Heart right ventricle (tissue), 16 donors: ENCODE measurements at regions not wholly inside any gene's neighbourhood (a gene's known extent, or its start where the extent isn't known, plus 50 kb on each side); places are given as distances from the start of the nearest gene placed in this dataset.

Experiments
- ATAC-seq, 8 donors: fragments of 200-7000 bp; cut with Tn5 transposase; one replicate each; pipeline ENCODE4 v1.9.1; 2020; ENCODE audit warnings: mild to moderate bottlenecking in 8 of 8, moderate library complexity in 8 of 8, moderate number of reproducible peaks in 1 of 8
- DNase-seq, 2 donors: peaks; one replicate each; pipeline ENCODE4 v3.0.0-alpha.2; 2020
- H3K27ac ChIP-seq, 10 donors: fragments of 200-600 bp; sonication (generic) in 2 of 10; one replicate each; pipeline versions ENCODE4 v1.5.0 to v1.8.0; 2020 to 2022; ENCODE audit warnings: mild to moderate bottlenecking in 3 of 10
- H3K27me3 ChIP-seq, 7 donors: fragments of 200-600 bp; one replicate each; pipeline ENCODE4 v1.8.0; 2021 to 2022; ENCODE audit warnings: mild to moderate bottlenecking in 2 of 7
- H3K36me3 ChIP-seq, 9 donors: fragments of 200-600 bp; sonication (generic) in 1 of 9; one replicate each; pipeline versions ENCODE4 v1.5.0 to v1.8.0; 2020 to 2022; ENCODE audit warnings: mild to moderate bottlenecking in 2 of 9
- H3K4me1 ChIP-seq, 9 donors: fragments of 200-600 bp; sonication (generic) in 1 of 9; one replicate each; pipeline versions ENCODE4 v1.5.0 to v1.8.0; 2020 to 2022; ENCODE audit warnings: mild to moderate bottlenecking in 4 of 9
- H3K4me3 ChIP-seq, 10 donors: fragments of 200-600 bp; sonication (generic) in 2 of 10; one replicate each; pipeline versions ENCODE4 v1.5.0 to v1.8.0; 2020 to 2022; ENCODE audit warnings: mild to moderate bottlenecking in 7 of 10, moderate library complexity in 2 of 10
- H3K9me3 ChIP-seq, 11 donors: fragments of 200-600 bp in 10 of 11; sonication (generic) in 2 of 11; one replicate each; pipeline versions ENCODE4 v1.5.0 to v1.8.0; 2013 to 2022; ENCODE audit warnings: mild to moderate bottlenecking in 2 of 11, control low read depth in 1 of 11, moderate library complexity in 1 of 11
- WGBS, 2 donors: extraction: QIAGEN DNeasy Blood & Tissue Kit; methylation state at CpG; one replicate each; pipeline ENCODE4 v1.1.7; 2013; ENCODE audit warnings: inconsistent platforms in 1 of 2; 5-methylcytosine and 5-hydroxymethylcytosine counted together
- intact Hi-C, 10 donors: fragments of 100-400 bp; cut with DNase I; formaldehyde crosslinking; loops; one replicate each; pipeline versions ENCODE4 v1.11.1 to v1.14.2; 2022
- TF ChIP-seq, protein P1 (sequence below), 9 donors: fragments of 200-600 bp; sonication (generic) in 2 of 9; IDR thresholded peaks; one replicate each; pipeline versions ENCODE4 v1.5.0 to v1.8.0; 2021 to 2022; ENCODE audit warnings: antibody characterized with exemption in 9 of 9, mild to moderate bottlenecking in 5 of 9, moderate library complexity in 1 of 9
- donor health status: Arrhythmogenic right ventricular cardiomyopathy.
- donor health status: ischemic (EF 13 %, LVEDD 7.1; RV severe dilation, severe dysfunction).
- donor health status: healthy with polysubstance abuse.
- donor health status: DM: no; HTN: yes; CAD: no.
- donor health status: DM: no; HTN: no; CAD: no.
- donor health status: ischemic (EF 25% LVEDD 6.9; RV normal size, moderate dysfunction).
- donor health status: ischemic (EF 25% LVEDD 5.7; RV mildly dilated, moderate dysfunction).
- donor health status: healthy.
- donor health status: DM: yes; HTN: yes; CAD: no.
- donor health status: Ischemic cardiomyopathy.
- donor health status: ischemic (EF 35%, LVEDD 5.7; RV mildly dilated, moderate dysfunction).
- donor health status: nonischemic (EF 11% LVEDD 7.7; RV severe dilation, severe dysfunction).
- donor health status: DM: yes; HTN: yes; CAD: no.
- donor health status: PGD.
- donor health status: ischemic (EF 29% LVEDD 5.4; RV normal size, mild dysfunction).
- donor health status: nonischemic (EF 23%, LVEDD 6.1; RV moderate dilation, normal function).

GRCh38 chr16:7161891-7162290 is 170.8 kb upstream of the RBFOX1 start:
- intact Hi-C loops: no loop called here
- Histone ChIP-seq H3K9me3 (peaks cover 0 to 4% (median 0%) of the 10 kb centered on the region in 11 donors), H3K27me3 (peaks cover 0 to 6% (median 0%) of the 10 kb centered on the region in 7 donors), H3K36me3 (no peaks in the 10 kb centered on the region), H3K27ac (no peak overlapping the region), H3K4me3 (no peak overlapping the region), H3K4me1 (no peaks in the 10 kb centered on the region)
- ATAC-seq (no peak), DNase-seq (no peak)
- TF ChIP-seq, protein P1, sequence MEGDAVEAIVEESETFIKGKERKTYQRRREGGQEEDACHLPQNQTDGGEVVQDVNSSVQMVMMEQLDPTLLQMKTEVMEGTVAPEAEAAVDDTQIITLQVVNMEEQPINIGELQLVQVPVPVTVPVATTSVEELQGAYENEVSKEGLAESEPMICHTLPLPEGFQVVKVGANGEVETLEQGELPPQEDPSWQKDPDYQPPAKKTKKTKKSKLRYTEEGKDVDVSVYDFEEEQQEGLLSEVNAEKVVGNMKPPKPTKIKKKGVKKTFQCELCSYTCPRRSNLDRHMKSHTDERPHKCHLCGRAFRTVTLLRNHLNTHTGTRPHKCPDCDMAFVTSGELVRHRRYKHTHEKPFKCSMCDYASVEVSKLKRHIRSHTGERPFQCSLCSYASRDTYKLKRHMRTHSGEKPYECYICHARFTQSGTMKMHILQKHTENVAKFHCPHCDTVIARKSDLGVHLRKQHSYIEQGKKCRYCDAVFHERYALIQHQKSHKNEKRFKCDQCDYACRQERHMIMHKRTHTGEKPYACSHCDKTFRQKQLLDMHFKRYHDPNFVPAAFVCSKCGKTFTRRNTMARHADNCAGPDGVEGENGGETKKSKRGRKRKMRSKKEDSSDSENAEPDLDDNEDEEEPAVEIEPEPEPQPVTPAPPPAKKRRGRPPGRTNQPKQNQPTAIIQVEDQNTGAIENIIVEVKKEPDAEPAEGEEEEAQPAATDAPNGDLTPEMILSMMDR (IDR thresholded peaks at IDR 0.05): no peak
- 24 to 26% methylated on average over 1 of the region's 1 CpG for WGBS, 2 donors

- H3K36me3 ChIP-seq: no peaks in the 10 kb centered on the region
- 71 to 73% methylated on average over 3 of the region's 3 CpGs for WGBS, 2 donors
- H3K27ac ChIP-seq: no peak overlapping the region
- H3K9me3 ChIP-seq: peaks cover 0 to 10% (median 0%) of the 10 kb centered on the region in 11 donors
- DNase-seq (no peak), ATAC-seq (no peak)
- H3K4me1 ChIP-seq: no peaks in the 10 kb centered on the region
- intact Hi-C loops: no loop called here
- H3K4me3 ChIP-seq: no peak overlapping the region
- peaks cover 0 to 6% (median 0%) of the 10 kb centered on the region in 7 donors for H3K27me3 ChIP-seq
- TF ChIP-seq, protein P1 (IDR thresholded peaks at IDR 0.05): no peak
Measured at GRCh38 chr16:7160093-7160492, 172.6 kb upstream of the RBFOX1 start.

DNA sequence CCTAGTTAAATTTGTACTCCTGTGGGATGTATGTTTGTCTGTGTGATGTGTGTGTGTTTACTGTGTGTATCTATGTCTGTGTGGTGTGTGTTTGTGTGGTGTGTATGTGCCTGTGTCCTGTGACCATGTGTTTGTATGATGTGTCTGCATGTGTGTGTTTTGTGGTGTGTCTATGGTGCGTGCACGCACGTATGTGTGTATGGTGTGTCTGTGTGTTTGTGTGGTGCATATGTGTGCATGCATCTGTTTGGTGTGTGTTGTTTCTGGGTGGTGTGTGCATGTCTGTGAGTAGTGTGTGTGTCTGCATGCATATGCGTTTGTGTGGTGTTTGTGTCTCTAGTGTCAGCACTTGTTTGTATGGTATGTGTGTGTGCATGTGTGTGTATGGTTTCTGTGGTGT is 174.2 kb upstream of the RBFOX1 start:
- WGBS, 2 donors: 92% methylated on average over 4 of the region's 4 CpGs

DNA sequence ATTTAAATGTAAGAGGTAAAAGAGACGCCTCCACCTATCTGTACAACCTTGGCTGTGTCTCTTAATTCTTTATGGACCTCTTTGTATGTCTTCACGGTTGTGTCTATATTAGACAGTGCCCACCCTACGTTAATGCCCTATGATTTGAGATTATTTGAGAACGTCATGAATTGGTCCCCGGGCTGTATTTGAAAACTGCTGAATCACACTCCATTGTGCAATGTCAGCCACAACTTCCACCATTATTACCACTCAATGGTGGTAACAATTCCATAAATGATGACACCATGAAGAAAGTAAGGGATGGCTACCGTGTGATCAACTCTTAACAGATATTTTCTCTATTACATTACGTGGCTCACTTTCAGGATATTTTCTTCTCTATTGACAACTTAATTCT is 182.4 kb upstream of the RBFOX1 start:
- no peak overlapping the region for H3K4me3 ChIP-seq
- H3K36me3 ChIP-seq: no peaks in the 10 kb centered on the region
- ATAC-seq (no peak), DNase-seq (no peak)
- TF ChIP-seq, protein P1 (IDR thresholded peaks at IDR 0.05): no peak
- no peaks in the 10 kb centered on the region for H3K27me3 ChIP-seq
- intact Hi-C loops: no loop called here
- peaks cover 0 to 21% (median 0%) of the 10 kb centered on the region in 11 donors for H3K9me3 ChIP-seq
- H3K27ac ChIP-seq: no peak overlapping the region
- 67 to 75% methylated on average over 7 of the region's 7 CpGs for WGBS, 2 donors
- no peaks in the 10 kb centered on the region for H3K4me1 ChIP-seq

More for the DNA sequence above, 174.2 kb upstream of the RBFOX1 start:
- H3K4me3 ChIP-seq: no peak overlapping the region
- no peak for DNase-seq
- no peaks in the 10 kb centered on the region for H3K27me3 ChIP-seq
- intact Hi-C loops: no loop called here
- ATAC-seq: no peak
- no peak overlapping the region for H3K27ac ChIP-seq
- TF ChIP-seq, protein P1 (IDR thresholded peaks at IDR 0.05): no peak
- peaks cover 0 to 10% (median 0%) of the 10 kb centered on the region in 11 donors for H3K9me3 ChIP-seq
- H3K36me3 ChIP-seq: no peaks in the 10 kb centered on the region
- no peaks in the 10 kb centered on the region for H3K4me1 ChIP-seq
